T-helper 1 cell treated with Interleukin-12 subunit alpha and Interleukin-12 subunit beta and Interleukin-4 antibody, amounts not matched to agents 30 ng/mL and 1 ng/mL, for 36 hours (primary cell): ENCODE measurements at regions not wholly inside any gene's neighbourhood (a gene's known extent, or its start where the extent isn't known, plus 50 kb on each side); places are given as distances from the start of the nearest gene placed in this dataset.

ENCODE experiments used
- intact Hi-C: fragments of 100-400 bp; cut with micrococcal nuclease; formaldehyde crosslinking; loops from one replicate; pipeline ENCODE4 v1.15.1; 2024

GRCh38 chr6:144710207-144710606 lies 425.1 kb downstream of the UTRN start:
- intact Hi-C loops = no loop called here

GRCh38 chr6:144711661-144712060 lies 426.5 kb downstream of the UTRN start:
- intact Hi-C loops = no loop called here

GRCh38 chr6:144712541-144712940 lies 427.4 kb downstream of the UTRN start:
- intact Hi-C loops = no loop called here

- intact Hi-C loops = no loop called here
These were observed 429.0 kb downstream of the UTRN start for GRCh38 chr6:144714021-144714712.

GRCh38 chr6:144715344-144715743 lies 430.2 kb downstream of the UTRN start:
- intact Hi-C loops = no loop called here

- intact Hi-C loops = no loop called here
These were observed 433.3 kb downstream of the UTRN start for GRCh38 chr6:144718431-144718830.

GRCh38 chr6:144721232-144721631 lies 436.1 kb downstream of the UTRN start:
- intact Hi-C loops = no loop called here

- intact Hi-C loops = no loop called here
These were observed 437.1 kb downstream of the UTRN start for GRCh38 chr6:144722154-144722737.

- intact Hi-C loops = no loop called here
These were observed 437.8 kb downstream of the UTRN start for GRCh38 chr6:144722925-144723324.

GRCh38 chr6:144723431-144723830 lies 438.3 kb downstream of the UTRN start:
- intact Hi-C loops = no loop called here

GRCh38 chr6:144724818-144725217 lies 439.7 kb downstream of the UTRN start:
- intact Hi-C loops = no loop called here

GRCh38 chr6:144725736-144726522 lies 440.8 kb downstream of the UTRN start:
- intact Hi-C loops = no loop called here

- intact Hi-C loops = no loop called here
These were observed 443.7 kb downstream of the UTRN start for GRCh38 chr6:144728804-144729203.

- intact Hi-C loops = no loop called here
These were observed 444.4 kb downstream of the UTRN start for GRCh38 chr6:144729502-144729901.

GRCh38 chr6:144730088-144730645 lies 445.0 kb downstream of the UTRN start:
- intact Hi-C loops = no loop called here

GRCh38 chr6:144731229-144731628 lies 446.1 kb downstream of the UTRN start:
- intact Hi-C loops = no loop called here

- intact Hi-C loops = no loop called here
These were observed 451.6 kb downstream of the UTRN start for GRCh38 chr6:144736763-144737162.

- intact Hi-C loops = no loop called here
These were observed 452.9 kb downstream of the UTRN start for GRCh38 chr6:144737998-144738397.

GRCh38 chr6:144739873-144740272 lies 454.7 kb downstream of the UTRN start:
- intact Hi-C loops = loop anchor here (10.0 kb wide), 1 partner anchor 285 kb away; no protein-coding TSS in a partner anchor

GRCh38 chr6:144741659-144742058 lies 456.5 kb downstream of the UTRN start:
- intact Hi-C loops = loop anchor here (10.0 kb wide), 1 partner anchor 283 kb away; no protein-coding TSS in a partner anchor

GRCh38 chr6:144742779-144743178 lies 457.6 kb downstream of the UTRN start:
- intact Hi-C loops = loop anchor here (10.0 kb wide), 1 partner anchor 282 kb away; no protein-coding TSS in a partner anchor

GRCh38 chr6:144744720-144745119 lies 459.6 kb downstream of the UTRN start:
- intact Hi-C loops = loop anchor here (10.0 kb wide), 1 partner anchor 280 kb away; no protein-coding TSS in a partner anchor
